ENCODE measurements at regions not wholly inside any gene's neighbourhood (a gene's known extent, or its start where the extent isn't known, plus 50 kb on each side); places are given as distances from the start of the nearest gene placed in this dataset.

GRCh38 chr1:190762325-190762724 is 284.7 kb upstream of the BRINP3 start:
- TF ChIP-seq POLR2A (IDR thresholded peaks at IDR 0.05; ENCODE audit: low read depth), result no peak
- TF ChIP-seq CTCF (IDR thresholded peaks at IDR 0.05), result no peak
- TF ChIP-seq POLR2AphosphoS5 (IDR thresholded peaks at IDR 0.05), result no peak
